ENCODE measurements at regions not wholly inside any gene's neighbourhood (a gene's known extent, or its start where the extent isn't known, plus 50 kb on each side); places are given as distances from the start of the nearest gene placed in this dataset.

GRCh38 chr10:98326621-98327027, 58.6 kb upstream of the LOXL4 start:
- no peak overlapping the region for H3K27ac ChIP-seq (ENCODE audit: low read depth, low read length)
- 90% methylated on average over 15 of the region's 15 CpGs; no CpG with 5 or more reads in 1 of the 2 experiments for WGBS, 2 experiments (ENCODE audit: extremely low coverage in 1 of 2, insufficient coverage in 1 of 2, insufficient read length in 1 of 2, insufficient replicate concordance in 2 of 2, low coverage in 1 of 2, low lambda C conversion rate in 2 of 2, missing lambda C conversion rate in 1 of 2)
- H2AFZ ChIP-seq (ENCODE audit: low read length) = no peak overlapping the region
- TF ChIP-seq CTCF (IDR thresholded peaks at IDR 0.05; ENCODE audit: control extremely low read depth in 1 of 3, insufficient read depth in 1 of 3, low read depth in 1 of 3, low read length in 3 of 3) (no peak), E2F6 (IDR thresholded peaks at IDR 0.05) (no peak), CTBP2 (IDR thresholded peaks at IDR 0.05; ENCODE audit: borderline replicate concordance, insufficient read depth, insufficient read length, low read length) (no peak), TBP (IDR thresholded peaks at IDR 0.05; ENCODE audit: low read depth, low read length) (no peak), EZH2 (IDR thresholded peaks at IDR 0.05; ENCODE audit: low read depth, low read length, severe bottlenecking) (no peak), JUND (IDR thresholded peaks at IDR 0.05; ENCODE audit: low read length) (no peak), RFX5 (IDR thresholded peaks at IDR 0.05; ENCODE audit: borderline replicate concordance, low read depth, low read length) (no peak), RAD21 (IDR thresholded peaks at IDR 0.05 in 1 of 2, conservative IDR thresholded peaks at IDR 0.05 in 1 of 2; ENCODE audit: low read depth in 2 of 2, low read length in 2 of 2) (no peak)

More at GRCh38 chr10:98326621-98327027, 58.6 kb upstream of the LOXL4 start:
- H3K18ac ChIP-seq (ENCODE audit: extremely low read depth, low read length) = no peak overlapping the region
- no peak overlapping the region for H3K4ac ChIP-seq (replicated peaks; ENCODE audit: insufficient read length, low read depth, low read length)
- H3K9ac ChIP-seq (replicated peaks in 1 of 4; ENCODE audit: extremely low read depth in 1 of 4, low read depth in 3 of 4, low read length in 3 of 4) = no peak overlapping the region
- no peaks in the 10 kb centered on the region for H3K36me3 ChIP-seq (ENCODE audit: control insufficient read depth in 2 of 4, insufficient read depth in 4 of 4, low read length in 3 of 4)
- DNase-seq (ENCODE audit: low read depth in 1 of 2, low spot score in 2 of 2) = no peak
- H4K20me1 ChIP-seq (replicated peaks in 1 of 2; ENCODE audit: control insufficient read depth in 1 of 2, insufficient read depth in 2 of 2, low read length in 2 of 2) = no peaks in the 10 kb centered on the region
- no peak overlapping the region for H2BK15ac ChIP-seq (ENCODE audit: low read length)
- no peak overlapping the region for H2AK5ac ChIP-seq (ENCODE audit: low read depth, low read length)
- H3K79me2 ChIP-seq (ENCODE audit: control insufficient read depth in 1 of 2, insufficient read depth in 2 of 2, low read length in 2 of 2) = no peaks in the 10 kb centered on the region
- H2BK120ac ChIP-seq (replicated peaks; ENCODE audit: low read depth, low read length) = no peak overlapping the region
- no peak overlapping the region for H4K5ac ChIP-seq (ENCODE audit: insufficient read length, low read depth, low read length)
- H3K79me1 ChIP-seq (ENCODE audit: low read depth, low read length) = no peaks in the 10 kb centered on the region
- no peak overlapping the region for H2BK12ac ChIP-seq (ENCODE audit: low read depth, low read length)
- no peak overlapping the region for H3K14ac ChIP-seq (ENCODE audit: insufficient read length)
- H3K9me3 ChIP-seq (ENCODE audit: insufficient read depth in 2 of 2, low read depth in 1 of 2, low read length in 1 of 2) = no peaks in the 10 kb centered on the region
- H4K91ac ChIP-seq (replicated peaks; ENCODE audit: insufficient read length, low read length) = no peak overlapping the region
- H2BK20ac ChIP-seq (ENCODE audit: low read length) = no peak overlapping the region
- H3K4me3 ChIP-seq (ENCODE audit: extremely low read depth in 1 of 4, insufficient read depth in 2 of 4, low read depth in 3 of 4, low read length in 4 of 4) = no peak overlapping the region
- no peaks in the 10 kb centered on the region for H3K4me1 ChIP-seq (replicated peaks in 1 of 4; ENCODE audit: control insufficient read depth in 3 of 4, insufficient read depth in 4 of 4, low read length in 3 of 4)
- ChIA-PET POLR2A (ENCODE audit: partially characterized antibody) (interaction anchor here (1.3 kb wide), 1 partner anchor 88 kb away, joined by 3 read pairs; the partner anchor contains the start of gene PYROXD2), CTCF (ENCODE audit: partially characterized antibody) (interaction anchor here (1.0 to 9.0 kb wide), 8 partner anchors 11 to 155 kb away, joined by 3 to 58 read pairs (median 4); no protein-coding TSS in a partner anchor)
- no peak overlapping the region for H3K56ac ChIP-seq (replicated peaks; ENCODE audit: insufficient read length, low read depth, low read length)
- no peak overlapping the region for H3K4me2 ChIP-seq (ENCODE audit: insufficient read depth in 1 of 2, low read depth in 2 of 2, low read length in 2 of 2)
- H3K27me3 ChIP-seq (replicated peaks in 1 of 4; ENCODE audit: control insufficient read depth in 3 of 4, extremely low read depth in 1 of 4, insufficient read depth in 3 of 4, low read length in 3 of 4) = no peaks in the 10 kb centered on the region
- no peak overlapping the region for H2BK5ac ChIP-seq (ENCODE audit: low read depth, low read length)
- no peaks in the 10 kb centered on the region for H3K23me2 ChIP-seq (ENCODE audit: low read depth, low read length)
- no peak for FAIRE-seq
- H3K23ac ChIP-seq (ENCODE audit: insufficient read length) = no peak overlapping the region
- H4K8ac ChIP-seq (ENCODE audit: extremely low read depth, insufficient read depth, low read length) = no peak overlapping the region

Measured in H1 (cell line).